IMR-90 (cell line): ENCODE measurements at regions not wholly inside any gene's neighbourhood (a gene's known extent, or its start where the extent isn't known, plus 50 kb on each side); places are given as distances from the start of the nearest gene placed in this dataset.

ENCODE experiments used
- ATAC-seq: fragments of 200-7000 bp; cut with Tn5 transposase; 2 replicates; pipeline ENCODE4 v1.9.1; 2020; ENCODE audit warnings: low read depth, mild to moderate bottlenecking, moderate library complexity
- BruUV-seq: library from RNA; stranded (reverse); fragments of 400-500 nt; replicated peaks from 2 replicates; lab custom pipeline; 2021; lab: Mats Ljungman, UMichigan
- CTCF ChIA-PET: fragments of 300-600 bp; formaldehyde crosslinking; extraction: SDS; loops from one replicate; lab custom pipeline; 2021; ENCODE audit warnings: antibody characterized with exemption; lab: Yijun Ruan, JAX
- POLR2A ChIA-PET: fragments of 300-600 bp; sonication (Branson Sonifier 250); formaldehyde crosslinking; loops from one replicate; lab custom pipeline; 2022; ENCODE audit warnings: antibody characterized with exemption; ENCODE audit not compliant: unreplicated experiment; lab: Charles Lee
- DNase-seq: peaks from one replicate; pipeline ENCODE4 v3.0.0; 2013
- H2AFZ ChIP-seq: replicated peaks from 2 replicates; pipeline ENCODE3; 2013; ENCODE audit warnings: low read length, mild to moderate bottlenecking; ENCODE audit not compliant: poor library complexity
- H2AK5ac ChIP-seq: 2 replicates; pipeline ENCODE4 v1.6.1; 2013; ENCODE audit warnings: low read depth, low read length, inconsistent platforms
- H2AK9ac ChIP-seq: replicated peaks from 2 replicates; pipeline ENCODE3; 2013; ENCODE audit warnings: mild to moderate bottlenecking, low read depth, low read length, moderate library complexity; ENCODE audit not compliant: poor library complexity
- H2BK120ac ChIP-seq: 2 replicates; pipeline ENCODE4 v1.6.1; 2013; ENCODE audit warnings: low read depth, low read length, inconsistent platforms
- H2BK15ac ChIP-seq: 3 replicates; pipeline ENCODE4 v1.6.1; 2013; ENCODE audit warnings: low read depth, low read length, inconsistent platforms
- H2BK20ac ChIP-seq: 2 replicates; pipeline ENCODE4 v1.6.1; 2013; ENCODE audit warnings: low read depth, mild to moderate bottlenecking, inconsistent platforms, low read length, moderate library complexity
- H2BK5ac ChIP-seq: 2 replicates; pipeline ENCODE4 v1.6.1; 2013; ENCODE audit warnings: mild to moderate bottlenecking, low read depth, low read length, inconsistent platforms; ENCODE audit not compliant: poor library complexity, severe bottlenecking
- H3K14ac ChIP-seq: replicated peaks from 2 replicates; pipeline ENCODE4 v1.6.1; 2013; ENCODE audit warnings: low read depth, low read length, inconsistent platforms
- H3K18ac ChIP-seq: 2 replicates; pipeline ENCODE4 v1.6.1; 2013; ENCODE audit warnings: low read depth, low read length, control low read depth
- H3K23ac ChIP-seq: 2 replicates; pipeline ENCODE4 v1.6.1; 2013; ENCODE audit warnings: low read depth, low read length, inconsistent platforms
- H3K27ac ChIP-seq: 2 replicates; pipeline ENCODE4 v1.5.1; 2013; ENCODE audit warnings: mild to moderate bottlenecking, control low read depth, low read length; ENCODE audit not compliant: insufficient read depth
- H3K27me3 ChIP-seq: 2 replicates; pipeline ENCODE4 v1.6.1; 2013; ENCODE audit warnings: low read length; ENCODE audit not compliant: control insufficient read depth, insufficient read depth
- H3K36me3 ChIP-seq: 2 replicates; pipeline ENCODE4 v1.6.1; 2013; ENCODE audit warnings: low read length, mixed read lengths; ENCODE audit not compliant: control insufficient read depth, insufficient read depth
- H3K4ac ChIP-seq: 2 replicates; pipeline ENCODE4 v1.6.1; 2013; ENCODE audit warnings: low read depth, low read length, inconsistent platforms
- H3K4me1 ChIP-seq: 2 replicates; pipeline ENCODE4 v1.6.1; 2013; ENCODE audit warnings: low read length, mixed read lengths; ENCODE audit not compliant: control insufficient read depth, insufficient read depth
- H3K4me2 ChIP-seq: 2 replicates; pipeline ENCODE4 v1.6.1; 2013; ENCODE audit warnings: low read depth, mild to moderate bottlenecking, control low read depth, low read length, moderate library complexity
- H3K4me3 ChIP-seq: 2 replicates; pipeline ENCODE4 v1.5.1; 2013; ENCODE audit warnings: low read depth, mild to moderate bottlenecking, control low read depth, low read length, moderate library complexity; ENCODE audit not compliant: insufficient read depth
- H3K56ac ChIP-seq: 2 replicates; pipeline ENCODE4 v1.6.1; 2013; ENCODE audit warnings: low read length, inconsistent platforms; ENCODE audit not compliant: insufficient read depth; ENCODE audit errors: extremely low read depth
- H3K79me1 ChIP-seq, 2 experiments: 2 replicates each; pipeline ENCODE4 v1.6.1; 2013; ENCODE audit warnings: low read length in 2 of 2, inconsistent platforms in 1 of 2, low read depth in 1 of 2
- H3K9ac ChIP-seq: 2 replicates; pipeline ENCODE4 v1.6.1; 2013; ENCODE audit warnings: low read depth, low read length, control low read depth
- H3K9me1 ChIP-seq: 2 replicates; pipeline ENCODE4 v1.6.1; 2013; ENCODE audit warnings: low read length, inconsistent platforms; ENCODE audit not compliant: insufficient read depth
- H3K9me3 ChIP-seq: 2 replicates; pipeline ENCODE4 v1.6.1; 2013; ENCODE audit warnings: low read length; ENCODE audit not compliant: control insufficient read depth, insufficient read depth
- H4K20me1 ChIP-seq: 2 replicates; pipeline ENCODE4 v1.6.1; 2013; ENCODE audit warnings: low read length, inconsistent platforms; ENCODE audit not compliant: insufficient read depth
- H4K5ac ChIP-seq: 2 replicates; pipeline ENCODE4 v1.6.1; 2013; ENCODE audit warnings: mild to moderate bottlenecking, low read depth, low read length, control low read depth
- H4K8ac ChIP-seq, 2 experiments: 2 replicates each; pipeline ENCODE4 v1.6.1; 2013; ENCODE audit warnings: low read depth in 2 of 2, low read length in 2 of 2, control low read depth in 1 of 2, inconsistent platforms in 1 of 2
- H4K91ac ChIP-seq: 2 replicates; pipeline ENCODE4 v1.6.1; 2013; ENCODE audit warnings: low read depth, low read length, inconsistent platforms; ENCODE audit not compliant: insufficient read depth
- BHLHE40 ChIP-seq: fragments of 150-350 bp; IDR thresholded peaks from 2 replicates; pipeline ENCODE4 v1.6.1; 2016; ENCODE audit warnings: mild to moderate bottlenecking, low read depth, low read length
- CEBPB ChIP-seq: IDR thresholded peaks from 2 replicates; pipeline ENCODE4 v1.6.1; 2012; ENCODE audit warnings: low read depth, low read length, improper control_type of control experiment
- CHD1 ChIP-seq: IDR thresholded peaks from 2 replicates; pipeline ENCODE4 v1.6.1; 2012; ENCODE audit warnings: low read depth, low read length, improper control_type of control experiment
- CTCF ChIP-seq: conservative IDR thresholded peaks from 2 replicates; pipeline ENCODE4 v1.5.1; 2012; ENCODE audit warnings: mild to moderate bottlenecking, low read depth, low read length, improper control_type of control experiment
- ELK1 ChIP-seq: fragments of 150-350 bp; IDR thresholded peaks from 2 replicates; pipeline ENCODE4 v1.6.1; 2016; ENCODE audit warnings: low read depth, mild to moderate bottlenecking, low read length, moderate library complexity, borderline replicate concordance
- FOS ChIP-seq: fragments of 150-350 bp; IDR thresholded peaks from 2 replicates; pipeline ENCODE4 v1.6.1; 2016; ENCODE audit warnings: low read depth, low read length
- MAZ ChIP-seq: IDR thresholded peaks from 2 replicates; pipeline ENCODE4 v1.6.1; 2012; ENCODE audit warnings: low read depth, mild to moderate bottlenecking, low read length, improper control_type of control experiment, moderate library complexity, borderline replicate concordance
- MXI1 ChIP-seq: IDR thresholded peaks from 2 replicates; pipeline ENCODE4 v1.6.1; 2012; ENCODE audit warnings: low read depth, mild to moderate bottlenecking, low read length, moderate library complexity, borderline replicate concordance
- NFE2L2 ChIP-seq: fragments of 150-350 bp; IDR thresholded peaks from 2 replicates; pipeline ENCODE4 v1.6.1; 2016; ENCODE audit warnings: low read depth, mild to moderate bottlenecking, low read length
- POLR2A ChIP-seq: IDR thresholded peaks from 2 replicates; pipeline ENCODE4 v1.6.1; 2012; ENCODE audit warnings: mild to moderate bottlenecking, low read depth, low read length
- RAD21 ChIP-seq: IDR thresholded peaks from 2 replicates; pipeline ENCODE4 v1.6.1; 2012; ENCODE audit warnings: low read length, improper control_type of control experiment
- RCOR1 ChIP-seq: IDR thresholded peaks from 2 replicates; pipeline ENCODE4 v1.6.1; 2012; ENCODE audit warnings: mild to moderate bottlenecking, low read length, improper control_type of control experiment; ENCODE audit not compliant: insufficient replicate concordance
- RFX5 ChIP-seq: IDR thresholded peaks from 2 replicates; pipeline ENCODE4 v1.8.0; 2012; ENCODE audit warnings: low read depth, mild to moderate bottlenecking, low read length, moderate library complexity
- SMC3 ChIP-seq: fragments of 150-350 bp; IDR thresholded peaks from 2 replicates; pipeline ENCODE4 v1.6.1; 2016; ENCODE audit warnings: low read depth, mild to moderate bottlenecking, antibody characterized with exemption, low read length, moderate library complexity
- USF2 ChIP-seq: fragments of 150-350 bp; IDR thresholded peaks from 2 replicates; pipeline ENCODE4 v1.6.1; 2017; ENCODE audit warnings: mild to moderate bottlenecking, antibody characterized with exemption, low read length, low read depth
- dilution Hi-C: fragments of 300-500 bp; cut with HindIII; formaldehyde crosslinking; loops from one replicate; pipeline ENCODE4 v1.14.3; 2018; ENCODE audit warnings: low sequenced_read_pairs; ENCODE audit not compliant: unreplicated experiment
- in situ Hi-C: fragments of 300-500 bp; cut with MboI; formaldehyde crosslinking; loops from 3 replicates; pipeline ENCODE4 v1.14.3; 2019; ENCODE audit warnings: low sequenced_read_pairs, inconsistent platforms, mixed read lengths
- intact Hi-C: fragments of 100-400 bp; cut with micrococcal nuclease; formaldehyde crosslinking; loops from 2 replicates; pipeline ENCODE4 v1.10.0; 2022

GRCh38 chr4:164572877-164573279, 181.1 kb upstream of the SMIM31 start:
- Histone ChIP-seq H3K9ac (no peak overlapping the region), H4K20me1 (no peaks in the 10 kb centered on the region), H4K8ac (no peak overlapping the region), H3K4me2 (no peak overlapping the region), H3K36me3 (no peaks in the 10 kb centered on the region), H3K27me3 (no peaks in the 10 kb centered on the region), H3K18ac (no peak overlapping the region), H3K4ac (no peak overlapping the region), H3K56ac (no peak overlapping the region), H3K9me1 (no peaks in the 10 kb centered on the region), H3K4me3 (no peak overlapping the region), H2AK9ac (no peak overlapping the region), H3K4me1 (no peaks in the 10 kb centered on the region), H3K14ac (no peak overlapping the region), H2BK15ac (no peak overlapping the region), H3K79me1 (no peaks in the 10 kb centered on the region), H4K5ac (no peak overlapping the region), H4K91ac (no peak overlapping the region), H2BK20ac (no peak overlapping the region), H2BK120ac (no peak overlapping the region), H2AFZ (no peak overlapping the region), H3K27ac (no peak overlapping the region), H3K9me3 (peaks cover 3% of the 10 kb centered on the region), H2AK5ac (no peak overlapping the region), H3K23ac (no peak overlapping the region), H2BK5ac (no peak overlapping the region)
- ChIA-PET POLR2A (no interaction called here), CTCF (interaction anchor here (0.6 kb wide), 1 partner anchor 13 kb away, joined by 3 read pairs; no protein-coding TSS in a partner anchor)
- in situ Hi-C loops (no loop called here), dilution Hi-C loops (no loop called here), intact Hi-C loops (no loop called here)
- DNase-seq (no peak), ATAC-seq (no peak)
- no TSS peak for BruUV-seq
- TF ChIP-seq FOS, result no peak
- no peak for TF ChIP-seq CEBPB
- TF ChIP-seq MAZ, result no peak
- no peak for TF ChIP-seq RFX5
- TF ChIP-seq RCOR1, result no peak
- no peak for TF ChIP-seq SMC3
- no peak for TF ChIP-seq USF2
- TF ChIP-seq POLR2A, result no peak
- TF ChIP-seq NFE2L2, result no peak
- TF ChIP-seq ELK1, result no peak
- TF ChIP-seq CHD1, result no peak
- TF ChIP-seq BHLHE40, result no peak
- no peak for TF ChIP-seq MXI1
- TF ChIP-seq CTCF, result no peak
- TF ChIP-seq RAD21, result no peak
